ENCODE measurements at regions not wholly inside any gene's neighbourhood (a gene's known extent, or its start where the extent isn't known, plus 50 kb on each side); places are given as distances from the start of the nearest gene placed in this dataset.

DNA sequence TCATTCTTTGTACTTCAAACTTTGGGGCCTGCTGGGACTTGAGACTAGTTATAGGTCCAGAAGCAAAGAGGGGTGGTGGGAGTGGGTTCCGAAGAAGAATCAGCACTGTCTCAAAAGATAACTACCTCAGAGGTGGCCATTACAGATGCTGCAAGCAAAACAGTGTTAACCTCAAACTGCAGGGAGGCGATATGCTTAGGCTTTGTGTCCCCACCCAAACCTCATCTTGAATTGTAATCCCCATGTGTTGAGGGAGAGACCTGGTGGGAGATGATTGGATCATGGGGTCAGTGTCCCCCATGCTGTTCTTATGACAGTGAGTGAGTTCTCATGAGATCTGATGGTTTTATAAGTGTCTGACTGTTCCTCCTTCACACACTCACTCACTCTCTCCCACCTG lies 545.3 kb downstream of the XYLT1 start:
- TF ChIP-seq, protein P1, sequence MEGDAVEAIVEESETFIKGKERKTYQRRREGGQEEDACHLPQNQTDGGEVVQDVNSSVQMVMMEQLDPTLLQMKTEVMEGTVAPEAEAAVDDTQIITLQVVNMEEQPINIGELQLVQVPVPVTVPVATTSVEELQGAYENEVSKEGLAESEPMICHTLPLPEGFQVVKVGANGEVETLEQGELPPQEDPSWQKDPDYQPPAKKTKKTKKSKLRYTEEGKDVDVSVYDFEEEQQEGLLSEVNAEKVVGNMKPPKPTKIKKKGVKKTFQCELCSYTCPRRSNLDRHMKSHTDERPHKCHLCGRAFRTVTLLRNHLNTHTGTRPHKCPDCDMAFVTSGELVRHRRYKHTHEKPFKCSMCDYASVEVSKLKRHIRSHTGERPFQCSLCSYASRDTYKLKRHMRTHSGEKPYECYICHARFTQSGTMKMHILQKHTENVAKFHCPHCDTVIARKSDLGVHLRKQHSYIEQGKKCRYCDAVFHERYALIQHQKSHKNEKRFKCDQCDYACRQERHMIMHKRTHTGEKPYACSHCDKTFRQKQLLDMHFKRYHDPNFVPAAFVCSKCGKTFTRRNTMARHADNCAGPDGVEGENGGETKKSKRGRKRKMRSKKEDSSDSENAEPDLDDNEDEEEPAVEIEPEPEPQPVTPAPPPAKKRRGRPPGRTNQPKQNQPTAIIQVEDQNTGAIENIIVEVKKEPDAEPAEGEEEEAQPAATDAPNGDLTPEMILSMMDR (IDR thresholded peaks at IDR 0.05), result no peak

DNA sequence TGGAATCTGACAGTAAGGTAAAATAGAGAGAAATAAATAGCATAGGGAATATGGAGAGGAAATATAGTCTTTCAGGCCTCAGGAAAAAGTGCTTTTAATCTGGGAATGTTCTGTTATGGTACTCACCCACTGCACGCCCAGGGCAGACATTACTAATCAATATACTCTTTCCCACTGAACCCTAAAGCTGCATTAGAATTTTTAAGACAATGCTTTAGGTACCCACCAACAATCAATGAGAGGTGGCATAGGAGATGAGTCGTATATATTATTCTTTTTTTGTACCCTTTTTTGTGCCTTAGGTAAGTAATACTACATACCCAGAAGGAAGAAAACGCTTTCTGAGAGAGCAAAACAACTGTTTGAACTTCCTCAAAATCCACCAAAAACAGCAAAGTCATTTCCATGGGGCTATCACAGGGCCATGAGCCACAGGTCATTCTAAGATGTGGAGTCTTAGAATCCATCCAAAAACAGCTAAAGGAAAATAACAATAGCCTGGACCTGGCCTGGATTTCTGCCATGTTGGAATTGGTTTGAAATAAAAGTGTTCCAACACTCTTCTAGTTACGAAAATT lies 542.1 kb downstream of the XYLT1 start:
- TF ChIP-seq, protein P1 (IDR thresholded peaks at IDR 0.05), result no peak

DNA sequence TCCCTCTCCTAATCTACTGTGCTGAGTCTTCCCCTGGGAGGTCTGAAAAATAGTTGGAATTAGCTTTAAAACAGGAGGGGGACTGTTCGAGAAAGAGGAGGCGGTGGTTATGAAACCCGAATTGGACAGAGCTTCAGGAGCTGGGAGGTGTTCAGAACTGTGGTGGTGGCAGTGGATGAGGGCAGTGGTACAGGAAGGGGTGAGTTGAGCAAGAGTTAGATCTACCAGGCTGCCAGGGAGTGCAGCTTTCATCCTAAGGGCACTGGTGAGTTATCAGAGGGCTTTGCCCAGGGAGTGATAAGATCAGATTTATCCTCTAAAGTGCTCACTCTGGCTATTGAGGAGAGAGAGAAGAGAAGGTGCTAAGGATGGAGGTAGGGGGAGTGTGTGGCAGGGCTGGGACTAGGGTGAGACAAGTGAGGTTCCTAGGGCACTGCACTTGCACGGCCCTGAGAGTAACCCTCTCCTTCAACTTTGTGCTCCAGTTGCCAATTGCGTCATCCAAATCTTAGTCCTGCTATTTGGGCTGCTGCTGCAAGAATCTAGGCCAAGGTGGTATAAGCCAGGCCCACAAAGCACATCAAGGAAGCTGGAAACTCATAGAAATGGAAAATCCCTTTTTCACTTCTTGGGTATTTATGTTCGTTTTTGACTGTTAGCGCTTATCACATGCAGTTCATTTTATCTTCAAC lies 540.3 kb downstream of the XYLT1 start:
- TF ChIP-seq, protein P1 (IDR thresholded peaks at IDR 0.05), result no peak

DNA sequence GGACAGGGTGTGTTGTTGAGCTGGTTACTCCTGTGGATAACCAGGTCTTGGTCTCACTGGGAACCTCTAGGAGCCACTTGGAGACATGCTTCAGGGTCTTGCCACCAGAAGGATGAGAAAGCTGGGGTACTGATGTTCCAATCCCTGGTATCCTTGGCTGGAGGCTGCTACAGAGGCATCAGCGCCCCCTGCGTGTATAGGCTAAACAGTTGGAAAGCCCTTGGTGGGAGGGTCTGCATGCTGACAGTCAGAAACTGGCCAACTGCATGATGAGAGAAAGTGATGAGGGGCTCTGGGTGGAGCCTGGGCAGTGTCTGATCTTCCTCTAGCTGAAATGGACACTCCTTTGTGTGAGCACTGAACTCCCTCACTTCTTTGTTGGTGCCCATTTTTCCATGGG lies 536.9 kb downstream of the XYLT1 start:
- TF ChIP-seq, protein P1 (IDR thresholded peaks at IDR 0.05), result no peak

DNA sequence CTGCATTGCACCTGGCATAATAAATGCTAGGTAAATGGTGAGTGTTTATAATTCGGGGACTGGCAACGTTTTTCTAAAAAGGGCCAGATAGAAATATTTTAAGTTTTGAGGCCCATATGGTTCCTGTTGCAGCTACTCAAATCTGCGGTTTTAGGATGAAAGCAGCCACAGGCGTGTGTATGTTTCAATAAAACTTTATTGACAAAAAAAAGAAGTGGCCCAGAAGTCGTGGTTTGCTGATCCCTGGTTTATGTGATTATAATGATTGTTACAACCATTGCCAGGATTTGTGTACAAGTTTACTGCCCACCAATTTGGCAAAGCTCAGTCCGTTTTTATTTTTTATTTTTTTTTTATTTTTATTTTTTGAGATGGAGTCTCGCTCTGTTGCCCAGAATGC lies 536.1 kb downstream of the XYLT1 start:
- TF ChIP-seq, protein P1 (IDR thresholded peaks at IDR 0.05), result no peak

DNA sequence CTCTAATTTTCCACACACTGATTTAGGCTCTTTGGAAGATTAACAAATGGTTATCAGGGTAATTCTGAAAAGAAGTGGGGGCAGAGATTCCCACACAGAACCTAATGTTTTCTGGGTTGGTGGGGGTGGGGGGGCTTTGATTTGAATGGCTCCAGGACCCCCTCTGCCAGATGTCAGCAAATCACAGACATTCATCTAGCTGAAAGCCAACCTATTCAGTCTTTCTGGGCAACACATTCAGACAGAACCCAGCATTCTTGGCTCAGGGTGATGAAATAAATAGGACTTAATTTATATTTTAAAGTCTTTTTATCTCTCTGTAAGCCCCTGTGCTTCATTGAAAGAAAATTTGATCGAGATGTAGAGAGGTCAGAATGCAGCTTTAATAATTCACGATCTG lies 533.2 kb downstream of the XYLT1 start:
- TF ChIP-seq, protein P1 (IDR thresholded peaks at IDR 0.05), result no peak

DNA sequence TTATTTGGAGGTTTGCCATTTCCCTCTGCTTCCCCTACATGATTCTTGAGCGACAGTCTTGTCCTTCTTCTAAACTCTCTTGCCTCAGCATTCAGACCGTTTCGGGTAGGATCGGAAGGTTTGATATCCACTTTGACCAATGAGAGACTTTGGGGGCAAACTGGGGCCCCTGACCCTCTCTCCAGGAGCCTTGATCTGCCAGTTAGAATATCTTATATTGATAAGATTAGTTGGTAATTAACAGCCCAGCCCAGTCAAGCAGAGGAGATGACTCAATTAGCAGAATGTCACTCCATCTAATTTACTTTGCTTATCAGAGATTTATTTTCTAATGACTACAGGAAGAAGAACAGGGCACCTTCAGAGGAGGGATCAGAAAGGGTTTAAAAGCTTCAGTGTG lies 532.8 kb downstream of the XYLT1 start:
- TF ChIP-seq, protein P1 (IDR thresholded peaks at IDR 0.05), result no peak
